NCI-H446 treated with DMSO at 0.1 percent for 48 hours (cell line): ENCODE measurements at regions not wholly inside any gene's neighbourhood (a gene's known extent, or its start where the extent isn't known, plus 50 kb on each side); places are given as distances from the start of the nearest gene placed in this dataset.
A peak's percentile ranks its signal among the peaks of the same experiment; 100 is the strongest.
"Not testable (repeated sequence)": the region's sequence is repeated elsewhere in the genome, so short reads cannot be mapped to it uniquely, and the experiment has no call there.

Experiments
- DNase-seq: peaks from one replicate; lab custom pipeline; 2025; lab: John Stamatoyannopoulos, UW

DNA sequence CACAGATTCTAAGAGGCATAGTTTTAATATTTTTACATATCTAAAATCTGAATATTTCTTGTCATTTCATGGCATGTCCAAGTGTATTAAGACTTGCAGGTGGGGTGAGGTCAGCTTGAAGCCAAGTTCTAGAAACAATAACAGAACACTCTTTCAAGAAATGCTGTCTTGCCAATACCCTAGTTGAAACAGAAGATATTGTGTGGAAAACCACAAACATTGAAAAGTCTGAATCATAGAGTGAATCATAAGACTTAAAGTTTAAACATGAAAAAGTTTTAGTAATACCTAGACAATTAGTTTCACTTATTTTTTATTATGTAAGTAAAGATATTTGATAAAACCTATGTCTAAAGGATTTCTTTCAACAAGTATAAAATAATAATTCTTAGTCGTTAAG is 191.5 kb upstream of the CAND1 start:
- DNase-seq: no peak

DNA sequence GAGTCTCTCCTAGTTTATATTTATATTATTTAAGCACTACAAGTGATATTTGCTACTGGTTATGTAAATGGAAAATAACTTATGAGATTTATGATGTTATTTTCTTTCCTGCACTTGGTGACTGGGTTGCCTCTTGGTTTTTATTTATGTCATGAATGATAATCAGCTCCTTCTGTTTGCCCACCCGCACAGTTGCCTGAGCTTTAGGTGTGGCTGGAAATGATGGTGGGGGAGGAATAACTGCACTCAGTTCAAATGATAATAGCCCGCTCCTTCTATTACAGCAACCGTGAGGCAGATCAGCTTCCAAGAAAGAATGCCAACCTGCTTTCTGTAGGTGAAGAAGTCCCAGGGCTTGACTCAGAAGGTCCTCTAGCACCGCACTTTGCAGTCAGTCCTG is 190.2 kb upstream of the CAND1 start:
- DNase-seq: no peak

DNA sequence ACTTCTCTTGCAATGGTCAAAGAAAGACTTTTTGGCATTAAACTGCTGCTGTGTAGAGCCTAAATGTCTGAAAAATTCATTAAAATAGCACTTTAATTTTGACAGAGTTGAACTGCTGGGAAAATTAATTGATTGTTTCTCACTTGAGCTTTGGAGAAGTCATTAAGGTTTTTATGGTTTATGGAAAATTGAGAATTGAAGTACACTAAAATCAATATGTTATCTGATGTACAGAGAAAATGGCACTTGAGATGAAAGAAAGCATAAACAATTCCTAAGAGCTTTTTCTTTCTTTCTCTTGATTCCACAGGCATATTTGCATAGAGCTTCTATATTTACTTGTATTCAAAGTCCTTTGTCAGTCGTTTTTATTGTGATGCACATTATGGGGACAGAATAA is 188.5 kb upstream of the CAND1 start:
- no peak for DNase-seq

DNA sequence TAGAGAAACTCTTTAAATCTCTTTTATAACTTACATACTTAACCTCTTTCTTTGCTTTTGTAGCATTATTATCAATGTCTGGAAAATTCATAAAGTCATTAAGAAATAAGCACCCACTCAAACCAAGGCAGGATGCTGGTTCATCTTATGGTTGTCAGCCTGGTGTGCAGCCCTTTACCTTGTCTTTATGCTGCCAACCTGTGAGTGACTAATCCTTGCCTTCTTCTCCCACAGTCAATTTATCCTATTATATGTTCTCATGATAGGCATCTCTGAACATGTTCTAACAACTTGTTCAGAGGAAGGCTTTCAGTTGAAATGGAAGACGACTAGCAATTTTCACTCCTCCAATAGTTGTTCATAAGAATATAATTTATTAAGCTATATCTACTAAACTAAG is 186.9 kb upstream of the CAND1 start:
- DNase-seq: no peak

DNA sequence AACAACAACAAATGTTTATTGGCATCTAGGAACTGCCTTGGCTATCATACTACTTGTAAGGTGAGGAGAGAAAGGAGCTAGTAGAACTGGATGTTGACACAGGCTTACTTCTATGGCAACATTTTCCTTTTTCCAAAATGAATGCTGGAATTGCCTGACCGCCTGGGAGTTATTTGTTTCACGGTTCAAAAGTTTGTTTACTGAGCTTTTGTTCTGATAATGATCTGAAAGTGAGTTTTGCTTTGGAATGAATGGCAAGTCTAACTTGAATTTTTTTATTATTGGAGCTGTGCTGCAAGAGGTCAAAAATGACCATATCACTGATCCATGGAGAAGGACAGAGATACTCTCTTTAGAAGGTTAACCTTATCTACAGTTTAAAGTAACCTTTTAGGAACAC is 183.5 kb upstream of the CAND1 start:
- DNase-seq: no peak

DNA sequence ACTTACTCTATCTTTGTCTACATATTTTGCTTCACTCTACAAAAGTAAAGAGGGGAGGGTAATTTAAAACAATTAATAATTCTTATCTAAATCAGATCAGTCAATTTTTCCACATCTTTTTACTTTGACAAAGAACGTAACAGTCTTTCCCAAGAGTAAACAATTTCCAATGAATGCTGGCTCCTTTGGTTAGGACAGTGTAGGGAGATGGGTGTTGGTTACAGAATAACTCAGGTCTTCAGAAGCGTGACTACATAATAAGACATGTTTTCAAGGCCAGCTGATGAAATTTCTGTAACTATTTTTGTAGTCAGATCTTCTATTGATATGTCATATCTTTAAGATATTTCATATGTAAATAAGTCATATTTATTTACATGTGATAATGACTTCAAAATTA is 183.0 kb upstream of the CAND1 start:
- no peak for DNase-seq

DNA sequence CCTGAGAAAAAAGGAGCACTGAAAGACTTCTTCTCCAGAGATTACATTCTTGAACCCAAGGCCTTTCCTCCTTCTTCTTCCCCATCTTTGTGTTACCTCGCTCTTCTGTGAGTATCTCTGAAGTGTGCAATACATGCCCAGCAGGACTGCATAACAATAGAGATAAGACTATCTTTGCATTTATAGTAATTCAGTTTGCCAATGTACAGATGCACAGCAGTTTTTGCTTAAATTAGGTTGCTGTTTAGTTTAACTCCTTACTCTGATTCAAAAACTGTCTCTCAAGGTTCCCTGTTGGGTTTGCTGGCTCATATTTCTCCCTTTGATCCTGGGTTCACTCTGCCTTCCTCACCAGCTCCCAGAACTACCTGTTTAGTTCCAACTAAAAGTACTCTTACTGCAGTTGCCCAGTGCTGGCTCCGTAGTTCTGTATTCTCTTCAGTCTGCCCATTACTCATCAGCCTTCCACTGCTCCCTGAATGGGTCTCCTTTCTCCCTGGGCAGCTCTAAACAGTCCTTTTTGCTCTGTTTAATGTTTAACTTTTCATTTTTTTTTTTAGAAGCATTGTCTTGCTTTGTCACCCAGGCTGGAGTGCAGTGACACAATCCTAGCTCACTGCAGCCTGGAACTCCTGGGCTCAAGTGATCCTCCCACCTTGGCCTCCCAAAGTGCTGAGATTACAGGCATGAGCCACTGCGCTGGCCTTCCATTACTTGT is 180.6 kb upstream of the CAND1 start:
- no peak for DNase-seq

DNA sequence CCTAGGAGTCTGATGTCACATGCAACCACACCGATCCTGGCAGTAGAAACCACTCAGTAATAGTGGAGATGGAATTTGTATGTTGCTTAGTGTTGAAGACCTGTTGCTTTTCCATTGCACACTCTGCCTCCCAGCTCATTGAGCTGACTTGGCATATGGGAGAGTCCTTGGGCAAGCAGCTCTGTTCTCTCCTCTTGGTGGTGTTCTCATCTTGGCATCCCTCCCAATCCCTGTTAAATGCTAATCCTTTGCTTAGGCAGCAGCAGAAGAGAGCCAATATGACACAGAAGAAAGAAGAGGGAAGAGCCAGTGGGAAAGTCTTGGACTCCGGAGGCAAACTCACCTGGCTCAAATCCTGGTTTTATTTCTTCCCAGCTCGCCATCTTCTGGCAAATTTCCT is 178.0 kb upstream of the CAND1 start:
- peak; percentile 89 for DNase-seq

DNA sequence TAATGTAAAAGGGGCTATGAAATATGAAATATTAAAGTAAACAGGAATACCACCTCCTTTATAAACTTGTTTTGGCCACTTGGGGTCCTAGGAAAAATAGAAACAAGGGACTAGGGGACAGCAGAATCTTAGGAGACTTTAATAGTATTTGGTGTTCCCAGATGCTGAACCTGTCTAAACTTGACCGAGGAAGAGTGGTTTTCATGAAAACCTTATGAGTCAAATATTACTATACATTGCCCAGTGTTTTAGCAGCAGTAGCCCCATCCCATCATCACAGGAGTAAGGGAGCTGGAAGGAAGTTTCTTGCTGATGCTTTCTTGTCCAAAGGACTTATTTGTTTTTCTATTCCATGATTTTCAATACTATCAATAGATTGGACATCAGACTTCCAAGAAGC is 177.5 kb upstream of the CAND1 start:
- DNase-seq: no peak

DNA sequence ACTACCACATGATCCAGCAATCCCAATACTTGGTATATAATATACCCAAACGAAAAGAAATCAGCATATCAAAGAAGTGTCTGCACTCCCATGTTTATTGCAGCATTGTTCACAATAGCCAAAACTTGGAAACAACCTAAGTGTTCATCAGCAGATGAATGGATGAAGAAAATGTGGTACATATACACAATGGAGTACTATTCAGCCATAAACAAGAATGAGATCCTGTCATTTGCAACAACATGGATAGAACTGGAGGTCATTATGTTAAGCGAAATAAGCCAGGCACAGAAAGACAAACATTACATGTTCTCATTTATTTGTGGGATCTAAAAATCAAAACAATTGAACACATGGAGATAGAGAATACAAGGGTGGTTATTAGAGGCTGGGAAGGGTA is 176.2 kb upstream of the CAND1 start:
- DNase-seq: not testable (repeated sequence)

DNA sequence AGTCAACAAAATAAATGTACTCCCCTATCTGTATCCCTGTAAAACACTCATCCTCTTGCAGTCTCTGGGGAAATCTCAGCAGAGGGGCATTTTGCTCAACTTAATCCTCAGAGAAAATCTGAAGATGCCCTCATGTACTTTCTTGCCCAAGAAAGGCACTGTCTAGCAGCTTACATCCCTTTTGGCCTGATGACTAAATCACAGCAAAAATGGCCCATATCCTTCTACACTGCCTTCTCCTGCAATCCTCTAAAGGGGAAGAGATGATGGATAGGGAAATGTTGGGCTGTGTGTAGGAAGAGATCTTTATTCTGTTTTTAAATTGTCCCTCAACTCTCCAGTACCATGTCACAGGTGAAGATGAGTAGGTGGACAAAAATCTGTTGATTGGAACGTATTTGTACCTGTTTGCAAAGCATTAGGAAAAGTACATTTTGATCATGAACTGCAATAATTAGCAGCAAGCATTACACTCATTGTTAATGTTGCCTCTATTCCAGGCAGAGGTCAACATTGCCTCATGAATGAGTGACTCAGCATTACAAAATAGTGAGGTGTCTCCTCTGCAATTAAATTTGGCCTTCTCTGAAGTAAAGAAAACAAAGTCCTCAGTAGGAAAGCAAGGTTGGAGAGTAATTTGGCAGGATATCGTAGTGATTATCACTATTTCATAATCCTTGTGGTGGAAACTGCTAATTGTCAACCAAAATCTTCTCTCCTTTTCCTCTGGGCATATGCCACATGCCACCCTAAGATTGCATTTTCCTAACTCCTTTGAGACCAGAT is 172.4 kb upstream of the CAND1 start:
- no peak for DNase-seq

DNA sequence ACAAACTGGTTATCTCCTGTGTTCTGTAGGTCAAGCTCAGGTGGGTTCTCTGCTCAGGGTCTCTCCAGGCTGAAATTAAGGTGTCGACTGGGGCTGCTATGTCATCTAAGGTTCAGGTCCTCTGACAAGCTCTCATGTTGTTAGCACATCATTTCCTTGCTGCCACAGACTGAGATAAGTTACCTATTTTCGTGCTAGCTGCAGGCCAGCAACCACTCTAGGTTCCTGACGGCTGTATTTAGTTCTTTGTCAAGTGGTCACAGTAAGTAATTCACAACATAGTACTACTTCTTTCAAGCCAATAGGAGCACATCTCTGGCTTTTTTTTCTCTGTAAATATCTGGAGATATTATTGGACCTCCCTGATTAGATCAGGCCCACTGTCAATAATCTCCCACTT is 169.3 kb upstream of the CAND1 start:
- no peak for DNase-seq

DNA sequence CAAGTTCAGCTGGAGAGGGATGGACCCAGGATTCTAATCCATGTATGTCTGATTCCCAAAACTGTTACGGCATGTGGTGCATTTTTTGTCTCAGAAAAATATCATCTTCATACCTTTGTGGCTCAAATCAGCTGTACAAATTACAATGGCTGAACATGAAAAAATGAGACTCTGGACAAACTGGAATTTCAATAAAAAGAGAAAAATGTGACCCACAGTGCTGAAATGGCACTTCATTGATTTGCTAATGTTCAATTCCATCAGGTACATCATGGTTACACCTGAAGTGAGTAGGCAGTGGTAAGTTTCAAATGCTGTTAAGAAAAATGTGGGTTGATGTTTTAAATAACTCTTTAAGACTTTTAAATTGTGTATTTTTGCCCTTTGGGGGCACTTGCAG is 165.6 kb upstream of the CAND1 start:
- DNase-seq: no peak

DNA sequence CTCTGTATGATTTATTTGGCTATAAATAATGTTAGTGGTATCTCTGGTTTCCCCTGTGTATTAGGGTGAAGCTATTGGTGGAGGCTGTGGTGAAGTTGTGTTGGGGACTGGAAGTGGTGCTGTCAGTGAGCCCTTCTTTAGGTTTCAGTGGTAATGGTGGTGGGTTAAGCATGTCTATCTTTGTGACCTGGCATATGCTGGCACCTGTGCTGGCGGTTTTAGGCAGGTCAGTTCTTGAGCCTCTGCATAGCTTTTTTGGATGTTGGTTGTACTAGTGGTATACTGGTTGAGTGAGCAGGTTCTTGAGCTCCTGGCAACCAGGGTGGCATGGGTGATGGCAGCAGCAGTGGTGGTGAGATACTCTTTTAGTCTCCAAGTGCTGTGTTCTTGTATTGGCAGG is 161.9 kb upstream of the CAND1 start:
- no peak for DNase-seq

DNA sequence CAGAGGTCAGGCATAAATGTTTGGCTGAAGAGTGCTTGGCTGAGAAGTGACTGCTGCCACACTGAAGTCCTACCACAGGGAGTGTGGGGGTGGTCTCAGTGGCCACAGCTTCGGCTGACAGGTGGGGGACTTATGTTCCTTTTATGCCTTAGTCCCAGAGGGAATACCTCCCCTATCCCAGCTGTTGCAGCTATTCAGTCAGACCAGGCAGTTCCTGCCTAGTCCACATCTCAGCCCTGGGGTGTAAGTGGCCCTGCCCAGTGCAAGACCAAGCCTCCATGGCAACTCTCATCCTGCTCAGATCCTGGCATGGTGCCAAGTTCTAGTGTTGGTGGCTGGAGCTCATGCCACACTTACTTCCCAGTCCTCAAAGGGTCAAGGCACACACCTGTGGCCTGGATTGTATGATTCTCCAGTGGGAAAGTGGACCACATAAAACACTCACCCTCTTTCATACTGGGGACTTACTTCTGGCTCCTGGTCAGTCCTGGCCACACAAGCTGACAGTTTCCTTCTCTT is 161.3 kb upstream of the CAND1 start:
- DNase-seq: no peak

DNA sequence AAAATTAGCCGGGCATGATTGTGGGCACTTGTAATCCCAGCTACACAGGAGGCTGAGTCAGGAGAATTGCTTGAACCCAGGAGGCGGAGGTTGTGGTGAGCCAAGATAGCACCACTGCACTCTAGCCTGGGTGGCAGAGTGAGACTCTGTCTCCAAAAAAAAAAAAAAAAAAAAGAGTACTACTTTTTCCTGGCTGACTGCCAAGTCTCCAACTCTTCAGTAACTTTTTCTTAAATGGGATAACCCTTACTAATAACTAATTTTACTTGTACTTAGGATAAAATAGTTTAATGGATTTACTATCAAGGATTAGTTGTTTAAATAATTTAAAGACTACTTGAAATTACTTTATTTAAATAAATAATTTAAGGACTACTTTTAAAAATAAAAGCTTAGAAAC is 158.8 kb upstream of the CAND1 start:
- not testable (repeated sequence) for DNase-seq

DNA sequence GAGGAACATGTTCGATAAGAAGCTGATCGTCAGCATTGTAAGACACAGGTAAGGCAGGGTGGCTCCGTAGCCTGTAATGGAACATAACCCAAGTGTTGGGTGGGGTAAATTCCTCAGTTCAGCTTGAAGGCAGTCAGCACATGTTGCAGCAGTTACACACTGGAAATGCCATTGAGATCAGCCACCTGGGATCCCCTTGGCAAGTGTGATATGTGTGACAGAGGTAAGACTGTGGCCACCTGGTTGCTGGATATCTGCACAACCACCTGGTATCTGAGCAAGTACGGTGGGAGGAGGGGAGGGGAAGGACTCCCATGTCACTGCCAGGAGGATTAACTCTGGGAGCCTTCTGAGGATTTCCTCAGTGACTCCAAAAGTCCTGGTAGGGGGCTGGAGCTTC is 158.0 kb upstream of the CAND1 start:
- no peak for DNase-seq

DNA sequence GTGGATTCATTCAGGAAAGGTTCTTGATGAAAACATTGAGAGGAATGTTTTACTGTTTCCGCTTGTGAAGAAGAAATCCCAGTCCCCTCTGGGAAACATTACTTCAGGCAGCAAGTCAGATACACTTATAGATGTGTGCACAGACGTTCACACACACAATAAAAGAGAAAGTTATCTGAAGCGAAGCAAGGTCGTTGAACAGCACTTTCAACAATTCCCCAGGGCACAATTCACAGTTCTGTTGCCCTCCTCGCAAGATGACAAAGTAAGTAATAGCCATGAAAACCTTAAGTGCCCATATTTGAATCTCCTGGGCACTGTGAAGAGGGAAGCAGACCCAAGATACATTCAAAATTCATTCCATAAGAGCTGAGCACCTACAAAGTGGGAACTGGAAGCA is 156.6 kb upstream of the CAND1 start:
- no peak for DNase-seq

DNA sequence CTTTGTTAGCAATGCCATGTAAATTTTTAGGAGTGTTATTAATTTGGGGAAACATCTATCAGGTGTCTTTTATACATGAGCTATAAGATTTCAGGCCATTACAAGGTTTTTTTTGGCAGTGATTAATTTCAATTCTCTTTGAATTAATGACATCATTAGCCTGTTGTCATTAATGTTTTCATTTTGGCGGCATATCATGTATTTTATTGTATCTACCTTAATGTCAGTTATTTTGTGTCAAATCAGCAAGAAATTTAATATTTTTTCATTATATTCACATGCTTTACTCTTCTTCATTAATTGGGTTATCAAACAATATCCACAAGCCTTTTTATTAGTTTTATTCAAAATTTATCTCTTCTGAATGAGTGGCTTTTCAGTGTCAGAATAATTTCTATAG is 153.0 kb upstream of the CAND1 start:
- DNase-seq: no peak

DNA sequence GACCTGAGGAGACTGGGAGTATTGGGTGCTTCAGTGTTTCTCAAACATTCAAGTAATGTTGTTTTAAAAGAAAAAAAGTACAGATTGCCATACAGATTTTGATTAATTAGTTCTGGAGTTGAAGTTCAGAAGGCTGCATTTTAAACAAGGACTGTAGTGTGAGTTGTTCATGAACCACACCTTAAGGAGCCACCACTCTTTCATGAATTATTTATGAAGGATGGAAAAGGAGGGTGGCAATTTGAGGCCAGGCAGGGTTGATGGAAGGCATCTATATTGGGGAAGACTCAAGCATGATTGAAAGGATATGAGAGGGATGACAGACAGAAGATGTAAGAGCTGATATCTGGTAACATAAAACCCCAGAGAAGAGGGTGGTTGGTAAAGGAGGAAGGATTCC is 146.6 kb upstream of the CAND1 start:
- DNase-seq: no peak

DNA sequence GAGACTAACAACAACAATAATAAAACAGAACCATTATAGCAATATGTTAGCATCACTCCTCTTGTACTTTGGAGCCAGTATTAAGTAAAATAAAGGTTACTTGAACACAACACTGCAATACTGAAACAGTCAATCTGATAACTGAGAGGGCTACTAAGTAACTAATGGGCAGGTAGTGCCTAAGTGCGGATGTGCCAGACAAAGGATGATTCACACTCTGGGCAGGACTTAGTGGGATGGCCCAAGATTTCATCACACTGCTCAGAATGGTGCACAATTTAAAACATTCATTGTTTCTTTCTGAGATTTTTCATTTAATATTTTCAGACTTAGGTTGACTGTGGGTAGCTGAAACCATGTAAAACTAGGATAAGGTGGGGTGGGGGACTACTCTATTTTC is 131.9 kb upstream of the CAND1 start:
- DNase-seq: no peak

DNA sequence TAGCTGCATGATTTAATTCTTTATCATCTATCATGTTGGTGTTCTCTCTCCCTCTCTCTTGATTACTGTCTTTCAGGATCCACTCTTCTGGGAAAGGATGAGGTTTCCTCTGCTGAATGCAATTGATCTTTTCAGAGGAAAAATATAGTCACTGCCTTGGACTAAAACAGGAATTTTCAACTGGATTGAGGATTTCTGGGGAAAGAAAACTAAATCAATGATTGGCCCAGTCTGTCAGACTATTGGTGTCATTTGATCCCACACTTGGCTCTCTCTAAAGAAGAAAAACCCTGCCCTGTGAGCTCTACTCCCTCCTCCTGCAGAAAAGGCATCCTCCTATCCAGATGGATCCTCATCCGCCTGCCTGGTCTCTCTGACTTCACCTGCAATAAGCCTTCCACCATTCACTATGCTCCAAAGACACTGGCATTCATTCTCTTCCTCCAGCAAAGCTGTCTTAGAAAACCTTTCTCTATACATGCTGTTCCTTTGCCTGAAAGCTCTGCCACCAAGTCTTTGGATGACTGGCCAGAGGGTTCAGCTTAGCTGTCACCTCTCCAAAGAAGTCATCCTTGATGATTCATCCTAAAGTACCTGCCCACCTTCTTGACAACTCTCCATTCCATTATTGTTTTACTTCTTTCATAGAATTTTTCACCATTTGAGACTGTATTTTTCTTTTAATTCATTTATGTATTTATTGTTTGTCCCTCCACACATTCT is 127.7 kb upstream of the CAND1 start:
- no peak for DNase-seq

DNA sequence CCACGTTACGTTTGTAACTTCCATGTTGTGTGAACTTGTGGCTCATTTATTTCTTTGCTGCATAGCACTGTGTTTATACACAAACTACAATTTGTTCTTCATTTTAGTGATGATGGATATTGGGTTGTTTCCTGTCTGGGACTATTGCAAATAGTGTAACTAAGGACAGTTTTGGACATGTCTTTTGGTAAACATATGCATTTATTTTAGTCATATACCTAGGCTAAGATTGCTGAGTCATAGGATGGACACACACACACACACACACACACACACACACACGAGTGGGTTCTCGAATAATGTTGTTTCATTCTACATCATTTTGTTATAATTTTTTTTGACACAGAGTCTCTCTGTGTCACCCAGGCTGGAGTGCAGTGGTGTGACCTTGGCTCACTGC is 123.5 kb upstream of the CAND1 start:
- no peak for DNase-seq
